Left ventricle myocardium inferior (tissue), 1 donor: ENCODE measurements at regions not wholly inside any gene's neighbourhood (a gene's known extent, or its start where the extent isn't known, plus 50 kb on each side); places are given as distances from the start of the nearest gene placed in this dataset.
A peak's percentile ranks its signal among the peaks of the same experiment; 100 is the strongest.

Experiments
- DNase-seq: peaks from one replicate; pipeline ENCODE4 v3.0.0-alpha.2; 2020
- H3K27ac ChIP-seq: fragments of 200-600 bp; replicated peaks from 2 replicates; pipeline ENCODE4 v1.8.0; 2021
- H3K27me3 ChIP-seq: fragments of 200-600 bp; 2 replicates; pipeline ENCODE4 v1.8.0; 2021; ENCODE audit warnings: low read depth
- H3K36me3 ChIP-seq: fragments of 200-600 bp; 2 replicates; pipeline ENCODE4 v1.8.0; 2021
- H3K4me1 ChIP-seq: fragments of 200-600 bp; 2 replicates; pipeline ENCODE4 v1.8.0; 2021
- H3K4me3 ChIP-seq: fragments of 200-600 bp; 2 replicates; pipeline ENCODE4 v1.8.0; 2021; ENCODE audit warnings: mild to moderate bottlenecking, moderate library complexity
- H3K9me3 ChIP-seq: fragments of 200-600 bp; replicated peaks from 2 replicates; pipeline ENCODE4 v1.8.0; 2021
- intact Hi-C: fragments of 100-400 bp; cut with micrococcal nuclease; formaldehyde crosslinking; loops from one replicate; pipeline ENCODE4 v1.11.0; 2022
- TF ChIP-seq, protein P1 (sequence below): fragments of 200-600 bp; IDR thresholded peaks from 2 replicates; pipeline ENCODE4 v1.8.0; 2021; ENCODE audit warnings: antibody characterized with exemption, mild to moderate bottlenecking, borderline replicate concordance
- donor health status: DM: no; HTN: yes; CAD: no; lungs with severe emphysema.

DNA sequence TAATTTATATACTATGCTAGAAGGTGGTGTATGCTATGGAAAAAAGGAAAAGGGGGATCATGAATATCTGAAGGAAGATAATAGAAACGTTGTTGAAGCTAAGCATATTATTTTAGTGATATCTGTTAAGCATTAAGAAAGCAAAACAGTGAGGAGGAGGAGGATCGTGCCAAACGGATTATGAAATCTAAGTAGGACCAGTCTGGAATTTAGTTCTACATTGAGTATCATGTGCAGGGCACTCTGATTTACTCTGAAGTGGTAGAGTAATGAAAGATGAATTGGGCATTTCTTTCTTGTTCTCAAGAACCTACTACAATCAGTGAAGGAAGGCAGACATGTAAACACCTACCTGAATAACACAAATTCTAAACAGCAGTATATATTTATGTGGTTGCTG lies 195.3 kb downstream of the CYB561 start:
- H3K36me3 ChIP-seq: no peaks in the 10 kb centered on the region
- H3K27me3 ChIP-seq: no peaks in the 10 kb centered on the region
- no peak for DNase-seq
- intact Hi-C loops: no loop called here
- H3K4me3 ChIP-seq: peak overlapping the region; percentile 7
- H3K4me1 ChIP-seq: peaks cover 10% of the 10 kb centered on the region
- TF ChIP-seq, protein P1, sequence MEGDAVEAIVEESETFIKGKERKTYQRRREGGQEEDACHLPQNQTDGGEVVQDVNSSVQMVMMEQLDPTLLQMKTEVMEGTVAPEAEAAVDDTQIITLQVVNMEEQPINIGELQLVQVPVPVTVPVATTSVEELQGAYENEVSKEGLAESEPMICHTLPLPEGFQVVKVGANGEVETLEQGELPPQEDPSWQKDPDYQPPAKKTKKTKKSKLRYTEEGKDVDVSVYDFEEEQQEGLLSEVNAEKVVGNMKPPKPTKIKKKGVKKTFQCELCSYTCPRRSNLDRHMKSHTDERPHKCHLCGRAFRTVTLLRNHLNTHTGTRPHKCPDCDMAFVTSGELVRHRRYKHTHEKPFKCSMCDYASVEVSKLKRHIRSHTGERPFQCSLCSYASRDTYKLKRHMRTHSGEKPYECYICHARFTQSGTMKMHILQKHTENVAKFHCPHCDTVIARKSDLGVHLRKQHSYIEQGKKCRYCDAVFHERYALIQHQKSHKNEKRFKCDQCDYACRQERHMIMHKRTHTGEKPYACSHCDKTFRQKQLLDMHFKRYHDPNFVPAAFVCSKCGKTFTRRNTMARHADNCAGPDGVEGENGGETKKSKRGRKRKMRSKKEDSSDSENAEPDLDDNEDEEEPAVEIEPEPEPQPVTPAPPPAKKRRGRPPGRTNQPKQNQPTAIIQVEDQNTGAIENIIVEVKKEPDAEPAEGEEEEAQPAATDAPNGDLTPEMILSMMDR: no peak
- H3K27ac ChIP-seq: peak overlapping the region; percentile 21
- H3K9me3 ChIP-seq: peaks cover 10% of the 10 kb centered on the region

DNA sequence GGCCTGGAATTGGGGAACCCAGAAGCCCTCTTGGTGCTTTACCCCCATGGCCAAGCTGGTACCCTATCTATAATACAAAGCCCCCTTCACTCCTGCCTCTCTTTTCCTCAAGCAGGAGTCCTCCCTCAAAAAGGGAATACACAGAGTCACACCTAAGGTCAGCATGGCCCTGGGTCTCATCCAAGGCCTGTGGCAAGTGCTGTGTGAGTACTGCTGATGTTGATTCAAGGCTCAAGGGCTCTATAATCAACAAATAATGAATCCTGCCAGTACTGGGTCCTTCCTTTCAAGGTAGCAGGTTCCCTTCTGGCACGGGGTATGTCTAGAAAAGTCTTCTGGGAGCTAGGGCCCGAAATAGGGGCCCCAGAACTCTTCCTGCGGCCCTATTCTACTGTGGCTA lies 187.3 kb downstream of the CYB561 start:
- Histone ChIP-seq H3K36me3 (no peaks in the 10 kb centered on the region), H3K4me3 (no peak overlapping the region), H3K27ac (no peak overlapping the region), H3K27me3 (no peaks in the 10 kb centered on the region), H3K4me1 (peaks cover 5% of the 10 kb centered on the region), H3K9me3 (peaks cover 19% of the 10 kb centered on the region)
- TF ChIP-seq, protein P1: no peak
- no peak for DNase-seq
- intact Hi-C loops: no loop called here

DNA sequence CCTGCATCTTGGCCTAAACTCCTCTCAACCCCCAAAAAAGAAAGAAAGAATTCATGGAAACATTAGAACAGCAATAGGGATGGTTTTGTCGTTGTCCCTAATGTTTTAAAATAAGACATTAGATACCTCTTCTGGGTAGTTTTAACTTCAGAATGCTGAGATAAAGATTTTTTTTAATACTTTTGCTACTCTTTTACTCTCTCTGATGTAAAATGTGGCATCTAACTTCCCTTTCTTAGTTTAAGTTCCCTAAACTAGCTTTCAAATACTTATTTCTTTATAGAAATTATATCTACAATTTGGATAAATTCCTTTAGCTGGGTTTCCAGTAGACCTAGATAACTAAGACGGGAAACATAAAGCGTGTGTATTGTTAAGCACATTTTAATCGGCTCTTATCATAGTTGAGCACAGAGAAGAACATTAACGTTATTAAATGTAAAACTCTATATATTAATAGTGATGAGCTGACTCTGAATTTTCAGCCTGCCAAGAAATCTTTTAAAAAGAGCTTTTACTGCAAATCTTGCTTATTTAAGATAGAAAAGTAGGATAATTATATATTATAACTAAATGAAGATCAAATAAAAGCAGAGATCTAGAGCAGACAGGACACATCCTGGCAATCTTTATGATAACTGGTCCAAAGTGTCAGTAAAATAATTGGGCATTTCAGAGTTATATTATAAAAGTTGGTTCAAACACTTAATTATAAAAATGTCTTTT lies 183.2 kb downstream of the CYB561 start:
- no peak overlapping the region for H3K4me3 ChIP-seq
- no peak for DNase-seq
- no peaks in the 10 kb centered on the region for H3K27me3 ChIP-seq
- H3K27ac ChIP-seq: no peak overlapping the region
- no peaks in the 10 kb centered on the region for H3K4me1 ChIP-seq
- intact Hi-C loops: no loop called here
- H3K36me3 ChIP-seq: no peaks in the 10 kb centered on the region
- no peaks in the 10 kb centered on the region for H3K9me3 ChIP-seq
- TF ChIP-seq, protein P1: no peak

DNA sequence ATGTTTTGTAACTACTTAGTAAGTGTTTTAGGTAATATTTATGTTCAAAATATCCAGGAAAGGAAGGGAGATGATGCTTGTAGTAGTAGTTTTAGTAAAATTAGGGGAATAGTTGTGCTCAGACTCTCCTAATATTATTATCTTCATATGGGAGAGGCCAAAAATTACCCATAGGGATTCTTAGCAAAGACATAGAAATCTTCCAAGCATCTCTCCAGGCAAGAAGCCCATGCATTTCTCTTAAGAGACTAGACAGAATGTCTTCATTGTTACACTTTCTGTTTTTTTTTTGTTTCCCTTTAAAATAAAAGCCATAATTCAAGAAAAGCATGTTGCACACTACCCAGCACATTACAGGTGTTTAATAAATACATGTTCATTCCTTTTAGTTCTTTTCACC lies 180.6 kb downstream of the CYB561 start:
- intact Hi-C loops: no loop called here
- Histone ChIP-seq H3K27me3 (no peaks in the 10 kb centered on the region), H3K4me3 (no peak overlapping the region), H3K9me3 (no peaks in the 10 kb centered on the region), H3K27ac (no peak overlapping the region), H3K36me3 (peaks cover 3% of the 10 kb centered on the region), H3K4me1 (no peaks in the 10 kb centered on the region)
- TF ChIP-seq, protein P1: no peak
- DNase-seq: no peak

DNA sequence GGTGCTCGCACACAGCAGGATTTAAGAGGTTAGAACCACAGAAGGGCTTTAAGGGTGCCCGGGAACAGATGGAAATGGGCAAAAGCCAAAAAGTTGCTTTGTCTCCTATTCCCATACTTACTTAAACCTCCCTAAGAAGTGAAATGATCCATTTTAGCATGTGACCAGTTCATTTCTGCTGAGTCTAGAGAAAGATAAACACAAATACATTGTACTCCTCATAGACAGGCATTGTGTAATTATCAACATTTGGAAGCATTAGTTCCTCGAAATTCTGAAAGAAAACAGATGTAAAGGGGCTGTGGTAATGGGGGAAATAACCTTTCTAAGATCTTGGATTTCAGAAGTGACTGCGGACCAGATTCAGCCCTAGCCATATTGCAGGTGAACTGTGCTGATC lies 178.3 kb downstream of the CYB561 start:
- no peak for DNase-seq
- TF ChIP-seq, protein P1: no peak

More for the DNA sequence above, 178.3 kb downstream of the CYB561 start:
- H3K4me3 ChIP-seq: no peak overlapping the region
- no peaks in the 10 kb centered on the region for H3K4me1 ChIP-seq
- H3K9me3 ChIP-seq: peaks cover 6% of the 10 kb centered on the region
- intact Hi-C loops: no loop called here
- H3K36me3 ChIP-seq: peaks cover 3% of the 10 kb centered on the region
- no peaks in the 10 kb centered on the region for H3K27me3 ChIP-seq
- H3K27ac ChIP-seq: no peak overlapping the region
